GM21576 (cell line): ENCODE measurements at regions not wholly inside any gene's neighbourhood (a gene's known extent, or its start where the extent isn't known, plus 50 kb on each side); places are given as distances from the start of the nearest gene placed in this dataset.
A peak's percentile ranks its signal among the peaks of the same experiment; 100 is the strongest.
"Not testable (repeated sequence)": the region's sequence is repeated elsewhere in the genome, so short reads cannot be mapped to it uniquely, and the experiment has no call there.

Experiments used
- ATAC-seq: cut with Tn5 transposase; IDR thresholded peaks from one replicate; pipeline ENCODE4 v1.9.1; 2021; ENCODE audit warnings: mild to moderate bottlenecking, moderate library complexity; ENCODE audit not compliant: unreplicated experiment

DNA sequence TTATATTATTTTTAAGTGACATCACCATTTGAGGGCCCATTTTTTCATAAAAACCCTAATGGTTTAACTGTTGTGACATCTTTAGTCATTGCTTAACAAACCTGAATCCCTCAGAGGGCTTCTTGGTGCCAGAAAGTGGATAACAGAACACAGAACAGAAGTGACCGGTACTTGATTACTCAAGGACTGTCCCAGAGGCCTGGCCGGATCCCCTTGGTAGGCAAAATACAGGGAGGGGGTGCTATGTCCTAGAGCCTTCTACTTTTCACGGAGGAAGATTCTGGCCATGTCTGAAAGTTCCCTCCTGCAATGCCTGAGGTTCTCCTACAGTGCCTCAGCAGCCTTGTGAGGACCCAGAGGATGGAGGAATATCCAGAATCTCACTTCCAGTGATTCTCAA lies 94.3 kb upstream of the DCLK2 start:
- ATAC-seq: no peak

DNA sequence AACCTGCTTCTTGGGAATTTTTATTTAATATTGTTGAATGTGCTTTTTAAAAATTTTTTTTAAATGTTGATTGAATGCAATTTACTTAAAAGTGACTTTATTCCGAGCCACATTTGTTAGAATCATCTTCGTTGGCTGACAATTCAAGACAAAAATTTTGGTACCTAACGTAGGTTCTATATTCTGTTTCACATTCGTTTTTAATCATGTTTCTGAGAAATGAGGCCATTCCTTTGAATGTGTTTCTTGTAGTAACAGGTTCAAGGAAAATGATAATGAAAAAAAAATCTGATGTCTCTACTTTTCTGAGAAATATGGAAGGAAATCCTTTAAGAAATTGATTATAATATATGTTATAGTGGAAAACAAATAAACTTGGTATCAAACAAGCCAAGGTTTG lies 92.3 kb upstream of the DCLK2 start:
- no peak for ATAC-seq

DNA sequence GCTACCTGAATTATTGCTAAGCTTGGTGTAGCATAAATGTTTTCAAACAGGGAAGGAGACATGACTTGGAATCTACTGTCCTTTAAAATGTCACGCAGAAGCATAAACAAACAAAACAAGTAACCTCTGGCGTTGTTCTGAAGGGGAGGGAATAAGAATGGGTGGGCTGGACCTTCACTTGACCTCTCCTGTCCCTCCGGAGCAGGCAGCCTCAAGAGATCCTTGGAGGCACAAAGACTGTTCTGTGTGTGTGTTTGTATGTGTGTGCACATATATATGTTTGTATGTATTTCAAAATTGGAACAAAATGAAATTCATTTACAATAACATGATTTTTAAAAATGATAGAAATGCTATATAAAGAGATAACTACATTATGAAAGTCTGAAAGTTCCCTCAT lies 91.3 kb upstream of the DCLK2 start:
- ATAC-seq: no peak

DNA sequence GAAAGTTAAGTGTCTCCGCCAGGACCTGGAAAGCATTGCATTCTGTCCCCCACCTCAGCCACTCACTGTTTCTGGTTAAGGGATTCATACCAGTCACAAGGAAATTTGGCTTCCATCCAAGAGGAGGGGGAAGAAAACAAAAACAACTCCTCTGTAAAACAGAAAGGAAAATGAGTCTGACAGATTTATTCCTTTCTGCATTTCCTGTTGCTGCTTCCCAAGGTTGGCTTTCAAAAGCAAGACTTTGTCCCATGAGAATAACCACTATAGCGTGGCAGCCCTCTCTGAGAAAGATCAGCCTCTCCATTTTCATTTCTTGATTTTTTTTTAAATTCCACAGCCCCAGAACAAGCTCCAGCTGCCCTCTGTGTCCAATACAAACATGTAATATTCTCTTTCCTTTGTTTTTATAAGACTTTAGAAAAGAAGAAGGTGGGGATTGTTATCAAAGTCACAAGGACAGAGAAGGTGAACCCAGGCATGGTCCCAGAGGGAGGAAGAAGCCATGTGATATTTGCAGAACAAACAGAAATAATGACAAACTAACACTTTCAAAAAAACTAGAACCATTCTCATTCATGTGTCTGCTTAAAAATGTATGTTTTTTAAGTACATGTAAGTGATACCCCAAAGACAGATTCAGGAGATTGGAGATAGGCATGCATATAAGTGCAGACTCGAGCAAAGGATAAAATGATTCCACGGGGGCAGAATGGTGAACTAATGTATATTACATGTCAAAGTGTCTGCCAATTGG lies 90.7 kb upstream of the DCLK2 start:
- ATAC-seq: no peak

DNA sequence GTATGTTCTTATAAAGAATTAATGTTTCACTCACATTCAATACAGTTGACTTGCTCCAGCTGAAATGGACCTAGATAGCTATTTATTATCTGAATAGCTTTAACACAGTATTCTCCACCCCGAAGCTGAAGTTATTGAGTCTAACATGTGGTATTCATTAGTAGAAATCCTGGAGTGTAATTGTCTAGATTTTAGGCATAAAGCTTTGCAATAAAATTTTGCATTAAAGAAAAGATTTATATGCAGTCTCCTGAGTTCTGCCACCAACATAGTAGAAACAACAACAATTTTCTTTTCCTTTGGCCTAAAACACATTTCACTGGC lies 90.2 kb upstream of the DCLK2 start:
- no peak for ATAC-seq

DNA sequence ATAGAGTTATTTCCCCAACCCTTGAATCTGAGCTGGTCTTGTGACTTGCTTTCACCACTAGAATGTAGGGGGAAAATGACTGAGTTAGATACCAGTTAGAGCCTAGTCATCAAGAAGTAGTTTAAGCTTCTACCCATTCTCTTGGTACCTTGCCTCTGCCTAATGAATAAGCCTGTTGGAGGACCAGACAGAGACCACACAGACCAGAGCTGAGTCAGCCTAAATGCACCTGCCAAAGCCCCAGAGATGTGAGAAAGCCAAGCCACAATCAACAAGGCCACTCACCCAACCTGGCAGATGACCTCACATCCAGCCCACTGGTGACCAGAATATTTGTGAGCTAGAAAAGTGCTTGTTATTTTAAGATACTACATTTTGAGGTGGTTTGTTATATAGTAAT lies 85.2 kb upstream of the DCLK2 start:
- ATAC-seq: no peak

DNA sequence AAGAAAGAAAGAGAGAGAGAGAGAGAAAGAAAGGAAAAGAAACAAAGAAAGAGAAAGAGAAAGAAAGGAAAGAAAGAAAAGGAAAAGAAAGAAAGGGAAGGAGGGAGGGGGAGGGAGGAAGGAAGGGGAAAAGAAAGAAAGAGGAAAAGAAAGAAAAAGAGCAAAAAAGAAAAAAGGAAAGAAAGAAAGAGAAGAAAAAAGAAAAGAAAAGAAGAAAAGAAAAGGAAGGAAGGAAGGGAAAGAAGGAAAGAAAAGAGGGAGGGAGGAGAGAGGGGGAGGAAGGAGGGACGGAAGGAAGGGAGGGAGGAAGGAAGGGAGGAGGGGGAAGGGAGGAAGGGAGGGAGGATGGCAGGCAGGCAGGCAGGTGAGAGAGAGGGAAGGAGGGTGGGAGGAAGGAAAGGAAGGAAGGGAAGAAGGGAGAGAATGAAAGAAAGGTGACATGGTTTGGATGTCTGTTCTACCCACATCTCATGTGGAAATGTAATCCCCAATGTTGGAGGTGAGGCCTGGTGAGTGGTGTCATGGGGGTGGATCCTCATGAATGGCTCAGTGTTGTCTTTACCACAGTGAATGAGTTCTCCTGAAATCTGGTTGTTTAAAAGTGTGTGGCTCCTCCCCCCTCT lies 83.0 kb upstream of the DCLK2 start:
- ATAC-seq: no peak

DNA sequence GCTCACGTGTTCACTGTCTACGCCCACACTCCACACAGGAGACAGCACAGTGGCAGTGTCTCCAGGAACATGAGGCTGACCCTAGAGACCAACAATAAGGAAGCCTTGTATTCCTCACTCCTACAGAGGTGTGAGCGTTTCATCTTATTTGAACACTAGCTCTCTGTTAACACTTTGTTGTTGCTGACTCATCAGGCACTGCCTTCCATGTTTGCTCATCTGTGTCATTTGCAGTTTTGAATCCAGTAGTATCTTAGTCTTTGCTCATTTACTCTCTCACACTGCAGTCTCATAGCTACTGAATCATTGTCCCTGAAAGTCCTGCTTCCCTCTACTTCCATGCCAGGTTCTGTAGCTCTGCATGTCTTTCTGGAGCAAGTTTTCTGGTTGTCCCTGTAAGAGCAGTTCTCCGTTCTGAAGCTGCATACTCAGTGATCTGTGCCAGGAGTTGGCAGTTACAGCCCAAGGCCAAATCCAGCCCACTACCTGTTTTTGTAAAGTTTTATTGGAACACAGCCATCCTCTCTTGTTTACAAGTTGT lies 80.3 kb upstream of the DCLK2 start:
- no peak for ATAC-seq

DNA sequence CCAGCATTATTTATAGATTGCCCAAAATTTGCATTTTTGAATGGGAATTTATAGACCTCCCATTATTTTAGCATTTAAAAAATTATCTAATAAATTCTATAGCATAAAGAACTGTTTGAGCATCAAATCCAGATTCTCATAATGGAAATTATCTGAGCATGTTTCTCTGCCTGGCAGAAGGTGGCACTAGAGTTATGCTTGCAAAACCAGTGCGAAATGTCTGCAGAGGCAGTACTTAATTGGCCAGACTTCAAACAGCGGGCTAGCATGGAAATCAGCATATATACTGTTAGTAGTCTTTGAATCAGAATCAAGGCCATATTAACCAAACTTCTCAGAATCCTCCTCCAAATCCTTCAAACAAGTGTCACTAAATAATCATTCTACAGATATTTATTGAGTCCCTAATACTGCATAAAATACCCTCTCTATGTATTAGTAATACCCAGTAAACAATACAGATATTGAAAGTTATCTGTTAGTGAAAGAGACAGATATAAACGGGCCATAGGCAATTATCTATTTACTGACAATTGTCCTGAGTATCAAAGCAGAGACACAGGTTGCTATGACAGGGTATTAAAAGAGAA lies 78.7 kb upstream of the DCLK2 start:
- ATAC-seq: no peak

DNA sequence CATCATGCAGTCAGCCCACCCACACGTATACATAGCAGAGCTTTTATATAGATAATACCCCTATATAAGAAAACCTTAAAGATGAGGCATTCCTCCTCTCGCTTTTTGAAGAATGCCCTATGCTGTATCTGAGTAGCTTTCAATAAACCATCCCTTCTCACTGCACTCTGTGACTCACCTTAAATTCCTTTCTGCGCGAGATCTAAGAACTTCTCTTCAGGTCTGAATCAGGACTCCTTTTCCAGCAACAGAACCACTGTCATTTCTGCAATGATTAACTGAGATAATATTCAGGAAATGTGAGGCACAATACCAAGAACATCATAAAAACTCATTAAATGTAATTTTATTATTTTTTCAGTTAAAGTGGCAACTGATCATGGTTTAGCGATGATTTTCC lies 76.4 kb upstream of the DCLK2 start:
- ATAC-seq: no peak

DNA sequence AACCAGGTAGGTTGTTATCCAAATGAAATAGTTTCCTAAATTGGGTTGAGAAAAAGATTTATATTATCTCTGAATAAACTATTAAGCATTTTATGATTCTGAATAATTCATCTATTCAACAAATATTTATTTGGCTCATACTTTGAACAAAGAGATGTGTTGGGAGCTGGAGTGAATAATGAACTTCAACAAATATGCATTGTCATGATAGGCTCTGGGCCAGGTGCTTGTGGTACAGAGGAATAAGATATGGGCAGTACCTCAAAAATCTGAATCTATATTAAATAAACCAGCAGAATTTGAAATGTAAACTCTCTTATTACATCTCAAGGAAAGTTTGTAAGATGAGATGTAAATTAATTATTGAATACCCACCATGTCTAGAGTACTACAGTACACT lies 75.7 kb upstream of the DCLK2 start:
- no peak for ATAC-seq

DNA sequence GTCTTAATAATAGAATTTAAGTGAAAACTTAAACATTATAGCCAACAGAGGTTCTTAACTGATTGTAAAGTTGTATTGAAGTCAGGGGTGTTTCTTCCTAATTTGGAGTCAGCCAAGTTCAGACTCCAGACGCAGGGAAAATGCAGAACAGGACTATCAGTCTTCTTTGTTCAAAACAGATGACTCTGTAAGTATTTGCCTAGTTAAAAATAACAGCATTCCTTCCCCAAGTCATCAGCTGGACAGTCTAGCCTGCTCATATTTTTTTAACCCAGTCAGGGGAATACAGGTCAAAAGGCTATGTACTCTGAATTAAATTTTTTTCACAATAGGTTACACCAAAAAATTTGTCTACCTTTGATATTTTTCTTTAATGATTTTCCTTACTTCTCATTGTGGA lies 73.8 kb upstream of the DCLK2 start:
- no peak for ATAC-seq

DNA sequence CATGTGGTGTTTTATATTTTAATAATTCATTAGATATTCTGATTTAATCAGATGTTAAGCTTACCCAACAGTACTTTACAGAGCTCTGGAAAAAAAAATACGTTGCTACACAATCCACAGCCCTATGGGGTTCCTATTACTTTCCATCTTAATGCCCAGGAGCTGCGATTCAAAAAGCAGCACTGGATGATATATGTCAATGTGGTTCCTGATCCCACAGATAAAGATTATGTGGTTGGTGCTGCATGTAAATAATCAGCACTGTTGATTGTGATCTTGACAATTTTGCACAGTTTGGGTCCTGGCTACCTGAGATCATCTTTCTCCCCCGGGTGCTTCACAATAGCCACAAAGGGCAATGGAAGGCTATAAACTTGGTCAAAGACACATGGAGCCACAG lies 72.7 kb upstream of the DCLK2 start:
- no peak for ATAC-seq

DNA sequence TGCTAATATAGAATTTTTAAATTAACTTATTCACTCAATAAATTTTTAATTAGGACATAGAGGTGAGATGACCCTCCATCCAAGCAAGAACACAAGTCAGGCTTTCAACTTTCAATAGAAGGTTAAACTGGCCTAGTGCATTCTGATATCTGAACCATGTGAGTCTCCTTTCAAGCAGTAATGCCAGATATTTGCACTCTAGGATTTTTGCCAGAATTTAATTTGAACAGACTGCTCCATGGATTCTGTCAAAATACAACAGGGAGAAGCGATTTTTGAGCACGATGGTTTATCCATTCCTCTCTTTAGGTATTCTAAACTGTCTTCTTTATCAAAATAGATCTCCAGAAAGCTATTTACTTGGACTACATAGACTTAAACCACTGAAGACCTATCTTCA lies 72.0 kb upstream of the DCLK2 start:
- ATAC-seq: no peak

DNA sequence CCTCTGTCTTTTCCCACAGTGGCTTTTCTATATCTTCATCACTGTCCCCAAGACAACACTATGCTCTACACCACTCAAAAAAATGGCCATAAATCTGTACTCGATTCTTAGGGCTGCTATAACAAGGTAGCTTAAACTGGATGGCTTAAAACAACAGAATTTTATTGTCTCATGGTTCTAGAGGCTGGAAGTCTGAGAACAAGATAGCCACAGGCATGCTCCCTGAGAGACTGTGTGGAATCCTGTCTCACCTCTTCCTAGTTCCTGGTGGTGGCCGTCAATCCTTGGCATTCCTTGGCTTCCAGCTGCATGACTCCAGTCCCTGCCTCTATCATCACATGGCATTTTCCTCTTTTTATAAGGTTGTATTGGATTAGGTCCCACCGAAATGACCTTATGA lies 70.7 kb upstream of the DCLK2 start:
- ATAC-seq: no peak

DNA sequence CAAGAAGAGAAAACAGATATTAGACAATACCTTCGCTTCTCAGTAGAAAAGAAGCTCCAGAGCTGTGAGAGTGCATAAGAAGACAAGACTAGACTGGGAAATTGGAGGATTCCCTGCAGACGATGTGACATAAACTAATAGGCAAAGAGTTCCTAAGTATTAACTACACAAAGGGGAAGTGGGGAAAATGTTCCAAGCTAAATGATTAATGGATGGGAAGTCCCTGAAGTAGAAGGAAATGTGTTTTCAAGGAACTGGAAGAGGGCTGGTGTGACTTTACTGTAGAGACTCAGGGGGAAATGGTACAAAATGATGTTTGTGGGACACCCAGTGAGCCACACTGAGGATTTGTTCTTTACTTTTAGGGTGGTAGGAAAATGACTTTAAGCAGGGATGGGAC lies 69.7 kb upstream of the DCLK2 start:
- no peak for ATAC-seq

DNA sequence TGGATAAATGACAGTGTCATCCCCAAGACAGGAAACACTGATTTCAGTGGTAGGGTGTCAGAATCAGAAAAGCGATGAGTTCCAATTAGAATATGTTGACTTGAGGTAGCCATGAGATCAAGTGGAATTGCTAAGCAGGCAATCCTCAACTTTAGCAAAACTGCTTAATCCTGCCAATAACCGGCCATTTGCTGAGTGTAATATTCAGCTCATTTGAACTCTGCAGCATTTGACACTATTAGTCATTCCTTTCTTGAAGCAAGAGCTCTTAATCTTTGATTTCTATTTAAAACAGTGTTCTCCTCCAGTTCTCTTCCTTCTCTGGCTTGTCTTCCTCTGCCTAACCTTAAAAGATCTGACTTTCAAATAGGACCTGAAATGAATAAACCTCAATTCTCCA lies 68.7 kb upstream of the DCLK2 start:
- no peak for ATAC-seq

DNA sequence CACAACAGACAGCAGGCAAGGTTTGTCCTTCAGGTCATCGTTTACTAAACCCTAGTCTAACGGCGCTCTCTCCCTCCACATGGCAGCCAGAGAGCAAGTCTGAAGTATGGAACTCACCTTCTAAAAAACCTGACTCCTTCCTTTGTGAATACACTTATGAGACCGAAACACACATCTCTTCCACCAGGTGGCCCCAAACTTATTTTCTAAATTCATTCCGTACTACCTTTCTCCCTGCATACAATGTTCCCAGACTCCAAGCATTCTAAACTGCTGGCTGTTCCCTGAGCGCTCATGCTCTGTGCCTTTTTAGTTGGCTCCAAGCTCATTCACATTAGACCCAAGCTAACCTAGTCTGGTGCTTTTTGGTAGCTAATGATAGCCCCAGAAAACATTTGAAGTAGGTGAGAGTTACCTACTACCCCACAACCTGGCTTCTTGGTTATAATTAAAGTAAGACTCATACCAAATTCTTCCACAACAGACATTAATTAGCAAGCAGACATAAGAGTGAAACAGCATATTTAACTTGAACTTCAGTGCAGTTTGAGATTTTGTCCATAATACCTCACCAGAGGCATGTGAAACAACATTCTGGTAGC lies 67.6 kb upstream of the DCLK2 start:
- peak; percentile 59 for ATAC-seq

DNA sequence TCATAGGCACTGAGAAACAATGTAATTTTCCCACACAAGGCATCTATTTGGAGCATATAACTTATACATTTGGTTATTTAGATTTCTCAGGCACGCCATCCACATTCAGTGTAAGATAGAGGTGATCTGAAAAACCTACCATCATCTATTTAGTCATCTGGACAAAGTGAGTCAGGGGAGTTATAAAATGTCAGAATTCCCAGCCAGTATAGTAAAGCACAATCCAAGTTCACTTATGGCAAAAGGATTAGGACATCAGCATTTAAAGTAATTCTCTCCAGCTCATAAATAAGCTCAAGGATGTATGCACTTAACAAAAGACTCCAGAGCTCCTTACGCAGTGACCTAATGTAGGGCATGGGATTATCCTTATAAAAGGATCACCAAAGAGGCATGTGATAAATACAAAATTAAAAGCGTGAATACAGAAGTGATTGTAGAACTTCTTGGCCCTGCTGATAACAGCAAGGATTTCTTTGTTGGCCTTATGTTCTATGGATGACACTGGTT lies 65.3 kb upstream of the DCLK2 start:
- ATAC-seq: no peak

DNA sequence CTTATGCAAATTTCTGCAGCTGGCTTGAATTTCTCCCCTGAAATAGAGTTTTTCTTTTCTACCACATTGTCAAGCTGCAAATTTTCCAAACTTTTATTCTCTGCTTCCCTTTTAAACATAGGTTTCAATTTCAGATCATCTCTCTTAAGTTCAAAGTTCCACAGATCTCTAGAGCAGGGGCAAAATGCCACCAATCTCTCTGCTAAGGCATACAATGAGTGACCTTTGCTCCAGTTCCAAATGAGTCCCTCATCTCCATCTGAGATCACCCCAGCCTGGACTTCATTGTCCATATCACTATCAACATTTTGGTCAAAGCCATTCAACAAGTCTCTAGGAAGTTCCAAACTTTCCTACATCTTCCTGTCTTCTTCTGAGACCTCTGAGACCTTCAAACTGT lies 62.3 kb upstream of the DCLK2 start:
- ATAC-seq: not testable (repeated sequence)

DNA sequence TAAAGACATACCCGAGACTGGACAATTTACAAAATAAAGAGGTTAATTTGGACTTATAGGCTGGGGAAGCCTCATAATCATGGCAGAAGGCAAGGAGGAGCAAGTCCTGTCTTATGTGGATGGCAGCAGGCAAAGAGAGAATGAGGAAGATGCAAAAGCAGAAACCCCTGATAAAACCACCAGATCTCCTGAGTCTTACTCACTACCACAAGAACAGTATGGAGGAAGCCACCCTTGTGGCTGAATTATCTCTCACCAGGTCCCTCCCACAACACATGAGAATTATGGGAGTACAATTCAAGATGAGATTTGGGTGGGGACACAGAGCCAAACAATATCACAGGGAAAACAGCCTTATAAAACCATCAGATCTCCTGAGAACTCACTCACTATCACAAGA lies 61.6 kb upstream of the DCLK2 start:
- not testable (repeated sequence) for ATAC-seq

DNA sequence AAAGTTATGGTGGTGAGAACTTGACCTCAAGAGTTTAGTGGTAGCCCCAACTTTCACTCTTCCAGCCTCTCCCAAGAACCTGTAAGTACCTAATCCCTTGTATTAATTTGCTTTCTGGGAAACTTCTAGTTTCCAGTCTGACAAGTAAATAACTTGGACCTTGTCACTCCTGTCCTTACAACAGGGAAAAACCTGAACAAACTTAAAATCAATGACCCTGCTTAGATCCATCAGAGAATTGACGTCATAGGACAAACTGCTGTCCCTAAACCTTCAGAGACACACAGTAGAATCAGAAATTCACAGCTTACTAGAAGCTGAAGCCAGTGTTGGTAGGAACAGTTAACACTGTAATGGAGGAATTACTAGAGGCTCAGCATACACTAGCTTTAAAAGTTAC lies 60.0 kb upstream of the DCLK2 start:
- no peak for ATAC-seq
